ENCODE measurements at regions not wholly inside any gene's neighbourhood (a gene's known extent, or its start where the extent isn't known, plus 50 kb on each side); places are given as distances from the start of the nearest gene placed in this dataset.

DNA sequence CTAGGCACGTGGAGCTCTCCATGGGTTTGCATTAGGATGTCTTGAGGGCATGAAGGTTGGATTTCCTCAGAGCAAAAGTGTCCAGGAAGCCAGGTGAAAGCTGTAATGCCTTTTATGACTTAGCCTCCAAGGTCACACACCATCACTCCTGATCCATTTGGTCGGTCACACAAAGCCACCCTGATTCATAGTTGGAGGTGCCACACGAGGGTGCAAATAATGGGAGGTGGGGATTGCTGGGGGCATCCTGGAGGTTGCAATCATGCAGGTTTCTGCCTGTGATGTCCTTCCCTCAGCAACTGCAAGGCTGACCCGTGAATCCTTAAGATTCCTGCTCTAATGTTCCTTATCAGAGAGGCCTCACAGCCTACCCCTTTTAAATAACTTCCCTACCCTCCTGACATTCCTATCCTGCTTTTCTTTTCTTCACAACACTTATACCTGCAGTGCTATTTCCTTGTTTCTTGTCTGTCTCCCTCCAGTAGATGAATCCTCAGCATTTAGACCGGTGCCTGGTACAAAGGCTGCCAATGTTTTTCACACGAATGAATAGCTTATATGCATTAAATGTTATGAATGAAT lies 97.1 kb downstream of the LIPG start:
- no peak for DNase-seq

DNA sequence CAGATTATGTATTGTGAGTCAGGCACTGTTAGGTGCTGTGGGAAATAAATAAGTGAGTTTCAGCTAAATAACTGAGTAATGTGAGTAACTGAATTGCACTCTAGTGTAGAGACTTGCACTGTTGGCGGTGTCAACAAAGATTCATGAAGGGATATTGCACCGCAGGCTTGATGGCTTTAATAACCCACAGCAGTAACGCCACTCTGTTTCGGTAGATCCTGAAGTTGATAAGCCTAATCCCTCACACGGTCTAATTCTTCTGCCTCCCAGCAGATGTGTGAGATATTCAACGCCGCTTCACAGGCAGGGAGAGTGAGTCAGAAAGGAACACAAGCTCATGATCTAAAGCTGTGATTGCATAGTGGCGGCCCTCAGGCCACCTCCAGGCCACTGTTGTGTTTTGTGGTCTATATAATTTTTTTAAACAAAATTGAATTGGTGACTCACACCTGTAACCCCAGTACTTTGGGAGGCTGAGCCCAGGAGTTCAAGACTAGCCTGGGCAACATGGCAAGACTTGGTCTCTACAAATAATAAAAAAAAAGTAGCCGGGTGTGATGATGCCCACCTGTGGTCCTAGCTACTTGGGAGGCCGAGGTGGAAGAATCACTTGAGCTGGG lies 94.3 kb downstream of the LIPG start:
- DNase-seq: no peak
- TF ChIP-seq GATA1 (IDR thresholded peaks at IDR 0.05; ENCODE audit: low read depth, low read length) (no peak), POLR2A (IDR thresholded peaks at IDR 0.05; ENCODE audit: low read length) (no peak)

More for the DNA sequence above, 97.1 kb downstream of the LIPG start:
- TF ChIP-seq POLR2A (IDR thresholded peaks at IDR 0.05; ENCODE audit: low read length) (no peak), GATA1 (IDR thresholded peaks at IDR 0.05; ENCODE audit: low read depth, low read length) (no peak)

DNA sequence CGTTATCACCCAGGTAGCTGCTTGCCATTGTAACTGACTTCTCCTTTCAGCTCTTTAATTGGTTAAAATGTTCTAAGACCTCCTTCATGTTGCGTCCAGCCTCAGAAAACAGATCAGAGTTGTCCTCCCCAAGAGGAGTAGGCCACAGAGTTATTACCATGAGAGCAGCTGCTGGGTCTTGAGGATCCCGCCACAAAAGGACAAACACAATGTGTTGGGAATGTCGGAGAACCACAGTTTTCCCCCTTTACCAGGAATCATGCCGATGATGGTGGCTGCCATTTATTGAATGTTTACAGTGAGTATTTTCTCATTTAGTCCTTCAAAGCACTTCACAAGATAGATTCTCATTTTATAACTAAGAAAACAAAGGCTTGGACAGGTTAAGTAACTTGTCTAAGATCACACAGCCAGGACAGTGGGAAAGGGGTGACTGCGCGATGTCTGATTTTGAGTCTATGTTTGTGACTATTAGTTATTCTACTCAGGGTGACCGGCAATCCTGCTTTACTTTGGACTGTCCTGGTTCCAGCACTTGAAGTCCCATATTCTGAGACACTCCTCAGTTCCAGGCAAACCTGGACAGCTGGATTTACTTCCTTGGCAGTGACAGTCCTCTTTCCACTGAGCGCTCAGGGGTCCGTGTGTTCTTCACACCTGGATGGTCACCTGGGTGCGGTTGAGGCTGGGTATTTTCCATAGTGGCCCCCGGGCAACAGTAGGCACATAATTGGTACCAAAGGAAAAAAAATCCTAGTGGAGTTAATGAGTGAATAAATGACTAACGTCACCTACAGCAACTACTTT lies 93.6 kb downstream of the LIPG start:
- DNase-seq: no peak
- TF ChIP-seq GATA1 (IDR thresholded peaks at IDR 0.05; ENCODE audit: low read depth, low read length): no peak
- no peak for TF ChIP-seq POLR2A (IDR thresholded peaks at IDR 0.05; ENCODE audit: low read length)

DNA sequence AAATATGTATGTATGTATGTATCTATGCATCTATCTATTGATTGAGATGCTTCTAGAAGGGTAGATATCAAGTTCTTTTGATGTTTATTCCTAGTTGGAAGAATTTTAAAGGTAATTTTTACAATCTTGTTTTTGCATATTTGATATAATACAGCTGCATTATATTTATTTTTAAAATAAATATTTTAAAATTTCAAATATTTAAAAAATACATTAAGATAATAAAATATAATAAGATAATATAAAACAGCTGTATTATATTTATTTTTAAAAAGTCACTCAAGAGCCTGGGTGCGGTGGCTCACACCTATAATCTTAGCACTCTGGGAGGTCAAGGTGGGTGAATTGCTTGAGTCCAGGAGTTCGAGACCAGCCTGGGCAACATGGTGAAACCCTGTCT lies 92.5 kb downstream of the LIPG start:
- DNase-seq: no peak
- TF ChIP-seq GATA1 (IDR thresholded peaks at IDR 0.05; ENCODE audit: low read depth, low read length) (no peak), POLR2A (IDR thresholded peaks at IDR 0.05; ENCODE audit: low read length) (no peak)

DNA sequence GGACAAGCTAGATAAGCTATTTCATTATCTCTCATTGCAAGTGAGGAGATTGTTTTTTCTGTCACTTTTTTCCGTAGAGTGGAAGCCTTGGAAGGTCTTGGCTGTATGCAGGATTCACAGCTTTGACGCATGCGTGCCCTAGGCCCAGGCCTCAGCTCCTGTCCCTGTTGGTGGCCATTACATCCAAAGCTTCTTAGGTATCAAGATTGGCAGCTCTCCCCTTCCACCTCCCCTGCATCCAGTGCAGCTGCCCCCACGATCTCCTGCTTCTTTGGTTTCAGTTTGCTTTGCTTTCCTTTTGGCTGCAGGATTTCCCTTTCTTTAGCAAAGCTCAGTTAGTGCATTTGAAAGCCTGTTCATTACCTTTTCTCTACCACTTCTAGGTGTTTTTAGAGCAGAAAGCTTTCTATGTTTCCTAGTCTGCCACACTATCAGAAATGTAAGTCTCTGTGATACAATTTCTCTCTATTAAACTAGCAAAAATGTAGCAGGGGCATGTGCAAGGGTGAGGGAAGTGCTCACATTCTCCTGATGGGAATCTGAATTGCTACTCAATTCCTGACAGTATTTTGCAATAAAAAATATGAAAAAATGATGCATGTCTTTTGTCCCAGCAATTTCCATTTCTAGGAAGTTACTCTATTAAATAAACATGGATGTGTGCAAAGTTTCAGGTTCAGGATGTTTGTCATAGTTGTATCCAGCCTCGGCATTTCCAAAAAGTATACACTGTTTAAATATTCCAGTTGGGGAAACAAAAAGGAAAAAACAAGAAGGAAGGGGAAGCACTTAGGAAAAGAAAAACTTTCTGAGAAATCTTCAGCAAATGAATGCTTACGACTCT lies 91.2 kb downstream of the LIPG start:
- peak in 1 of 2 experiments; percentile 18 for DNase-seq
- TF ChIP-seq POLR2A (IDR thresholded peaks at IDR 0.05; ENCODE audit: low read length) (no peak), GATA1 (IDR thresholded peaks at IDR 0.05; ENCODE audit: low read depth, low read length) (no peak)

DNA sequence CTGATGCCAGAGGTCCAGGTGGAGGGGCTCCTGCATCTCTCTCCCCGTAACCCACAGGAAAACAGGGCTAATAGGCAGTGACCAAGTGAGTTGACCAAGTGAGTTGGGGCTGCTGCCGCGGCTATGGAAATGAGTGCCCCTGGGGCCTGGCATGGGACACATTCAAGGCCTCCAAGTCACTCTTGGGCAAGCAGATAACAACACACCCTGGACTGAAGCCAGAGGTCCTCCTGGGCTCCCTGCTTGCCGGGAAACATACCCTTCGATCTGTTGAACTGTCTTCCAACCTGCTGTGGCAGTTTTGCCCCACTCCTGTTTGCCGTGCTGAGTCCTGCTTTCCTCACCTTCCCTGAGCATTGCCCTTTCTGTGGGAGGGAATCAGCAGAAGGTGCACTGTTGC lies 89.2 kb downstream of the LIPG start:
- TF ChIP-seq POLR2A (IDR thresholded peaks at IDR 0.05; ENCODE audit: low read length) (no peak), GATA1 (IDR thresholded peaks at IDR 0.05; ENCODE audit: low read depth, low read length) (no peak)
- no peak for DNase-seq

DNA sequence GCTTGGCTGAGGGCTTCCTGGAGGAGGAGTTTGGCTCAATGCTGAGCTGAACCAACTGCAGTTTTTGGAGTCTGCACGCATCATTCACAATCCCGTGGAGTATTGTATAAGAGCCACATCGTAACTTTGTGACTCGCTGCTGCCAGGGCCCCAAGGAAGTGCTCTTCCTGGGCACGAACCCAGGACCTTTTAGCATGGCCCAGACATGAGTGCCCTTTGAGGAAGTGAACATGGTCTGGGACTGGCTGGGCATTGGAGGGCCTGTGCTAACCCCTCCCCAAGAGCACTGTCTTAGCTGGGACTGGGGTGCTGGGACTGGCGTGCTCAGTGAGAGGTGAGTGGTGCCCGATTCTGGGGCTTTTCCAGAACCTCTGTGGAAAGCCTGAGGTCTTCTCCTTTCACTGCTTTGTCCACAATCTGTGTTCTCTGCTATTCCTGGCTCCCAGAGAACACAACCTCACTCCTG lies 88.6 kb downstream of the LIPG start:
- DNase-seq: no peak
- no peak for TF ChIP-seq POLR2A (IDR thresholded peaks at IDR 0.05; ENCODE audit: low read length)
- TF ChIP-seq GATA1 (IDR thresholded peaks at IDR 0.05; ENCODE audit: low read depth, low read length): no peak

DNA sequence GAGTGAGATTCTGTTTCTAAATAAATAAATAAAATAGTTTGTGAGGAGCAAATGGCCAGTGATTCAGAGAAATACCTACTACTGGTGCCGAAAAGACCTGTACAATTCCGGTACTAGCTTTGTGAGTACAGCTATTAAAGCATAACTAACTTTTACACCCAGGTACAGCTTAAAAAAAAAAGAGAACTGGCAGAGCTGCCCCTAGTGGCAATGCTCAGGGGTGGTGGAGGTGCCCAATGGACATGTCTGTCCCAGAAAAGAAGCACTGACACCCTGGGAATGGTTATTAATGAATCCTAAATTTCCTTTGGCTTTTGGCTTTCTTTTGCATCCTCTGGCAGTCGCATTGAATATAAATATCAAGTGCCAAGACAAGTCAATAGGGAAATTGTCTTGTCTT lies 87.0 kb downstream of the LIPG start:
- TF ChIP-seq GATA1 (IDR thresholded peaks at IDR 0.05; ENCODE audit: low read depth, low read length) (no peak), POLR2A (IDR thresholded peaks at IDR 0.05; ENCODE audit: low read length) (no peak)
- no peak for DNase-seq
